ENCODE measurements at regions not wholly inside any gene's neighbourhood (a gene's known extent, or its start where the extent isn't known, plus 50 kb on each side); places are given as distances from the start of the nearest gene placed in this dataset.

DNA sequence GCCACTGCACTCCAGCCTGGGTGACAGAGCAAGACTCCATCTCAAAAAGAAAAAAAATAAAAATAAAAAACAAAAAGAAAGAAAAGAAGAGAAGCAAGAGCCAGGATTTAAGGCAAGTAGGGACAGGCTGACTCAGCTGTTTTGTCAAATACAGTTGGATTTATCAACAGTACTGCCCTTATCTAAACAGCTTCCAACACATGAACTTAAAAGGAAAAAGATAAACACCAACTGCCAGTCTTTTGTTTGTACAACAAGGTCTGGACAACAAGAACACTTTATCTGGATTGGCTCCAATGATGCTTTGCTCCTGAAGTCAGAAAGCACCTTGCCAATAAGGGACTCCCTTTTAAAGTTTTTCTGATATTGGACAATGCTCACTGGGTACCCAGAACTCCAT is 886.0 kb downstream of the ADGRL2 start:
- no peak for DNase-seq (ENCODE audit: low read depth in 4 of 4, low spot score in 2 of 4)

DNA sequence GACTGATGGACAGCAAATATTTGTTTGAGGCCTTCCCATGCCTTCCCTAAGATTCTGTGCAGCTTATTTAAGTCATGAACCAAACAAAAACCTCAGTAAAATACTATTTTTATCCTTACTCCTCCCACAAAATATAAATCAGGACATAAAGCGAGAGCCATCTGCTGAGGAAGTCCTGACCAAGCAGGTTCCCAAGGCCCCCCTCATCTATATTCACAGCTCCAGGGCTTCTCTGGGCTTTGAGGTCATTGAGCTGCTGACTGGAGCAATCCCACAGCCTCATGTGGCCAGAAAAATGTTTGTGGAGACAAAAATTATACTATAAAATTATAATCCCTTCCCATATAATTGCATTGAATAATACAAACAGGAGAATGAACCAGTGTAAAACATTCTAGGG is 846.2 kb downstream of the ADGRL2 start:
- DNase-seq (ENCODE audit: low read depth in 4 of 4, low spot score in 2 of 4), result no peak

DNA sequence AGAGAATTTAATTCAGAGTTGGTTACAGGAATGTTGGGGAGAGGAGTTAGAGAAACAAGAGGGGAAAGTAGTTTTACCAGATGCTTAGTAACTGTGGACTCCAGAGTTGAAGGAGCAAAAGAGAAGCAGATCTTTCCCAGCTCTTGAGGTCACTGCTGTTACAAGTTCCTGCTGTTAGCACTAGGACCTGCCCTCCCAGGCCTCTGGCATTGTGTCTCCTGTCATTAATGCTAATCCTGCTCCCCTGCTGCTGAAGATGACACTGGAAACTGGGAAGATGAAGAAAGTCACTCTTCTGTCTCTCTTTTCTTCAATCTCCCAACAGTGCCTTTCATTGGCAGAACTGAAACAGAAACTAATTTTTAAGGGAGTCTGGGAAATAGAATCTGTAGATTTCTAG is 845.6 kb downstream of the ADGRL2 start:
- DNase-seq (ENCODE audit: low read depth in 4 of 4, low spot score in 2 of 4), result no peak

DNA sequence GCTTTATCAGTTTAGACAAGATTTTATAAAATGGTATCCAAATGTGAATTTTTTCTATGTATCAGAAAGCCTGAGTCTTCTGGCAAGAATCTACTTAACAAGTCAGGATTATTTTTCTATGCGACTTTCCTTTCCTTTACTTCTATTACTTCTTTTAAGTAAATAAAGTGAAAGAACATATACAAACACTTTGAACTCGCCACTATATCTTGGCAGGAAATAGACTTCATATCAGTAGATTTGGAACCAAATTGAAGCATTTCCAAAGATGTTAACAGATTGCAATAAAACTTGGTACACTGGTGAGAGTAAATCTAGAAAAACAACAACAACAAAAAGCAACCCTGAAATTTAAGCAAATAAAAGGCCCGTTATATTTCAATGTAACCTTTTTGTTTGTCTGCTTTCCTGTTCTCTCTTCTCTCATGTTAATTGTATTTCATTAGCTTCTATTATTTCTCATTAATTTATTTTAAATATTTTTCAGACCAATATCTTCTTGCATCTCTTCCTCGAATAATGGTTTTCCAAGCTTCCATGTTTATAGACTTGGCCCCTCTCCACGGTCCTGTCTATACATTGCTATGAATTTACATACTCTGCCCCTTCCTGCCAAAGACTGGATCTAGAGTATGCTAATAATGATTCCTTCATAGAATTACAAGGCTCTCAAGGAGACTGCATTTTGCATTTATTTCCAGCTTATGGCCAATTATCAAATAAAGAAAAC is 843.6 kb downstream of the ADGRL2 start:
- DNase-seq (ENCODE audit: low read depth in 4 of 4, low spot score in 2 of 4), result no peak

DNA sequence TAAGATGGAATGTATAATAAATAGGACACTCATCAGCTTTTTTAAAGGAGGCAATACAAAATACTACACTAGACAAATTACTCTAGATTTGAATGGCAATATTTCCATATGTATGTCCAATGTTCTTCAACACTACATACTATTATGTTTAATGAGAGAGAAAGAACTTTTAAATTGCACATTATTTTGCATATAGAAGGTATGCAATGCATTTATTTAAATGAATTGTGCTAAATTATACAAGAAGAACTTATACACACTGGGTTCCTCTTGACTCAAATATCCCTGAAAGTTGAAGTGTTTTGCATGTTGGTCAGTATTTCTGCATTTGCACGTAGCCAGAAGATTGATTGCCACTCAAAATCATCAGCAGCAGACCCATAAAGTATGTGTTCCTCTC is 839.6 kb downstream of the ADGRL2 start:
- DNase-seq (ENCODE audit: low read depth in 4 of 4, low spot score in 2 of 4), result no peak

DNA sequence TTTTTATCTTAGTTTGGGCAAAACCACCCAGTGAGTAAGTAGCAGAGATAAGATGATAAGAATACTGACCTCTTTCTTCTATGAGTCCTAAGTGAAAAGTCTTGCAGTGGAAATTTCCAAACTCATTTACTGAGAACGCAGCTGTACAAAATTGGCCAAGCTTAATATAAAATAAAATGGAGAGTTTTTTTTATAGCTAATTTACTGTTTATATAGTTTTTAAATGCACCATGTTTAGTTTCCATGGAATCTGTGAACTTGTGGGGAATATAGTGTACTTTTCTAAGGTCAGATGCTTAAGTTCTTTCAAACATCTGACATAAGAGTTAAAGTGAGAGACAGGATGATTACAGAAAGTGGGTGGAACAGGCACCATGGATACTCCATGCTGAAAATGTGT is 833.5 kb downstream of the ADGRL2 start:
- DNase-seq (ENCODE audit: low read depth in 4 of 4, low spot score in 2 of 4), result no peak

DNA sequence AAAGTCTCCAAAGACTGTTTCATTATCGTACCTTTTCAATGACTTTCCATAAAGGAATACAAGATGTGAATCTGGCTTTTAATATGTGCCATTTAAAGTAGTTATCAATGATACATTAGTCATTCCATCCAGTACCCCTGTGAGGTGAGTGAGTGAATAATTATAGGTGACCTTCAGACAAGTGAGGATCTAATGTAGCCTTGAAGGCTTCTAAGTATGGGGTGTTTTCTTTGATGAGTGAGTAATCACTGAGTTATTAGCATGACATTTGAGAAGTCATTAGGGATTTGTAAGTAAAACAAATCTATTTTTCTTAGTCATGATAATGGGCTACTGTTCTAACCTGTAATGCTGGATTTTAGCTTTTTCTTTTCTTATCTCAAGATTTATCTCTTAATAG is 831.4 kb downstream of the ADGRL2 start:
- DNase-seq (ENCODE audit: low read depth in 4 of 4, low spot score in 2 of 4), result no peak

DNA sequence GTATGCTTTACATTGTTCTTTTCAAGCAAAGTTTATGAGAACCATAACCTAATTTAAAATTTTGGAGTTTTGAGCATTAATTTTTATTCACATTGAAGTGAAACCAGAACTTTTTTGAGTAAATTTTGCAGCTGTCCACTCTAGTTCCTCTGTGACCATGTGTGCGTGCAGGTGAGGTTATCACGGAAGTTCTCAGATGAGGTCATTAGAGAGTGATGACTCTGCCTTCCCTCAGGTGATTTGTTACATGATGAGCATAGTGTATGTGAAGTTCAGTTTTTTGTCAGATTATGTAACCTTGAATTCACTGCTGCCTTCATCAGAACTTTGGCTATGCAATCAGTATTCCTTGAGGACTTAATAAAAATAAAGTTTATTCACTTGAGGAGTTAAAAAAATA is 828.2 kb downstream of the ADGRL2 start:
- no peak for DNase-seq (ENCODE audit: low read depth in 4 of 4, low spot score in 2 of 4)

DNA sequence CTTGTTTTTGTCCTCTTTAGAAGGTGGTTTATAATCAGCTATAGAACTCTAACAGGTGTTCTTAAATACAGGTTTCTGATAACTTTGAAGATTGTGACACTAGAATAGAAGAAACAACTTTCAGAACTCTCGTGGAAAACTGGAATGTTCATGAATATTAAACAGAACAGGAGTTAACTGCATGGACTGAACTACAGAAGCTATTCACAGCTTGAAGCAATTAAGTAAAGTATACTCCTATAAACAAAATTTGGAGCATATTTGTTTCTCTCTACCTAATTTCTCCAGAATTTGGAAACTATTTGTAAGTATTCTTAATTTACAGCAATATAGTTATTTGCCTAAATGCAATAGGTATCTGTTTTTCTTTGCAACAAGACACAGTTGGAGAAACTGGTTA is 824.8 kb downstream of the ADGRL2 start:
- no peak for DNase-seq (ENCODE audit: low read depth in 4 of 4, low spot score in 2 of 4)

DNA sequence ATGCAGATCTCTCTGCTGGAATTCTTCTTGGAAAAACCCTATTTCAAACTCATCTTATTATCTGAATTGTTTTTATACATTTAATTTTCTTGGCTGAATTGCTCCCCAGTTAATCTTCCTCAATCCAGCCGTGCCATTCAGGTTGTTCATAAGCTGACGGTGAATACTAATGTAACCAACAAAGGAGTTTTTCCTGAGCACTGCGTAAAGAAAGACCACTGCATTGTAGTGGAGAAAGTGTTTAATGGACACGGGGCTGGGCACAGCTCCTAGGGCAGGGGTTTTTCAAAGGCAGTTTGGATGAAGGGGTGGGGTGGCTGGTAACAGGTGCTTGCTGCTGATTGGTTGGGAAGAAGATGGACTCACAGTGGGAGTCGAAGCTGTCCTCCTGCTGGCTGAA is 820.3 kb downstream of the ADGRL2 start:
- no peak for DNase-seq (ENCODE audit: low read depth in 4 of 4, low spot score in 2 of 4)

DNA sequence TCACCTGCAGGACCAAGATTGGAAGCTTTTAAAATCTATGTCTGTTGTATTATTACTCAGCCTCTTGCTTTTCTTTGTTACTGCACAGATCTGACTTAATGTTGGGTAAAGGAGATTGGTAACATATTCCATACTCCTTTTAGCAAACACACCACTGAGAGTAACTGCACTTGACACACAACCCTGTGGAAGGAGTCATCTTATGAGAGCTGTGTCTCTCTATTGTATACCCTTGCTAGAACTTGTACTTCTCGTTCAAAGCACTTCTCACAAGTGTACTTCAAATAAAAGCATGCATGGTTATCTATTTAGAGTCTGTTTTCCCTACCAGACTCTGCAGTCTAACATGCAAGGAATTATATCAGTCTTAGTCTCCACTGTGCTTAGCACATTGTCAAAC is 813.4 kb downstream of the ADGRL2 start:
- no peak for DNase-seq (ENCODE audit: low read depth in 4 of 4, low spot score in 2 of 4)

DNA sequence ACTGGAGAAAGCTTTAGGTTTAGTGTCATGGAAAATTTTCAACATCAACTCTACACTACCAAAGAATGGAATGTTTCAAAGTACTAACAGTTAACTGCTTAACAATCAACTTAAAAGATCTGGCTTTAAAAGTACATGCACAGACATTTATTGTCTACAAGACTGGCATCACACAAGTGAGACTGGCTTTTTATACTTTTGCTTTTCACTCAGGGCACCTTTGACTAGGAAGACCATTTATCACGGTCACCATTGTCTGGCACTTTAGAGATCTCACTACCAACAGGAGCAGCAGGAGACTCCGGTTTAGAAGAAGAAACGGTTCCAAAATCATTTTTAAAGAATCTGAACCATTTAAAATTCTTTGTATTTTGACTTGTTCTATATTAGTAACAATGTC is 812.3 kb downstream of the ADGRL2 start:
- DNase-seq (ENCODE audit: low read depth in 4 of 4, low spot score in 2 of 4), result no peak

DNA sequence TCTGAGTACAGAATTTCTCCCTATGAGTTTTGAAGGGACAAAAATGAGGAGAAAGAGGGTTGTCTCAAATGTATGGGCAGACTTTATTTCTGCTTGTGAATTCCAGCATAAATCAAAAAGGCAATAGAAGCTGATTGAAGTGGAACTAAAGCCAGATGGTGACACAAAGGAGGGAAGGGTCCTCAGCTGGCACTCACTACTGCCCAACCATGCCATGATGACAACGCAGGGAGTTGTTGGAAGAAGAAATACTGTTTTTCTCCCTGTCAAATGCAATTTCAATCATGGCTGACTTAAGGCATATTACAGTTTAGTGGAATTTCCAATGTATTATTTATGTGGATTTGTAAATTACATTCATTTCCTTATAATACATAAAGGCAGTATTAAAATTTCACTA is 805.8 kb downstream of the ADGRL2 start:
- no peak for DNase-seq (ENCODE audit: low read depth in 4 of 4, low spot score in 2 of 4)

DNA sequence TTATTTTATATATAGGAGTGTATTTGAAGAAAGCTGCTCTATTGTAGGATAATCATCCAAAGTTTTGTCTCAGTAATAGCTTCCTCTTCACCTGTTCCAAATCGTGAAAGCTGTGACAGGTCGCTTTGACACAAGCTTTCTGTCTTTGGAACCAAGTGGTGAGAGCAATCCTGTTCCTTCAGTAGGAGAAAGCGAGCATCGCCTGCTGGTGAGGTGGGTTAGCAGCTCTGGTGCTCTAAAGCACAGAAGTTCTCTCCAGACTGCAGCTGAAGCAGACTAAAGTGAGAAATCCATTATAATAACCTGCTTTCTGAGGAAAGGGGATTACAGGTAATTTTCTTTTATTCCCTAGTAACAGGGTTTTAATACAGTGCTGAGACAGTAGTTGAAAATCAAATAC is 803.8 kb downstream of the ADGRL2 start:
- no peak for DNase-seq (ENCODE audit: low read depth in 4 of 4, low spot score in 2 of 4)

DNA sequence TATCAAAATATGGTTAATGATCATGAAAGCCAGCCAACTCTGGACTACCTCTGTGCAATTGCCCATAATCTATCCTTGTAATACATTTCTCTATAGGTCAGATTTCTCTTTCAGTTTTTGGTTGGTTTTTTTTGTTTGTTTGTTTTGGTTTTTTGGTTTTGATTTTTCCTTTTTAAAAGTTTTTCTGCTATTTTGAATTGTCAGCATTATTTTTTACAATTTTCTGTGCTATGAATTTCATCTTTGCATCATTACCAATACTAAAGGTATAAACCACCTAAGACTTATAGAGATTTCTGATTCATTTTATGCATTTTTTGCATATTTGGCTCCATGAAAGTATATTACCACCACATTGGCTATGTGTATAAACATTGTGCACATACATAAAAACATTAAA is 799.6 kb downstream of the ADGRL2 start:
- no peak for DNase-seq (ENCODE audit: low read depth in 4 of 4, low spot score in 2 of 4)

DNA sequence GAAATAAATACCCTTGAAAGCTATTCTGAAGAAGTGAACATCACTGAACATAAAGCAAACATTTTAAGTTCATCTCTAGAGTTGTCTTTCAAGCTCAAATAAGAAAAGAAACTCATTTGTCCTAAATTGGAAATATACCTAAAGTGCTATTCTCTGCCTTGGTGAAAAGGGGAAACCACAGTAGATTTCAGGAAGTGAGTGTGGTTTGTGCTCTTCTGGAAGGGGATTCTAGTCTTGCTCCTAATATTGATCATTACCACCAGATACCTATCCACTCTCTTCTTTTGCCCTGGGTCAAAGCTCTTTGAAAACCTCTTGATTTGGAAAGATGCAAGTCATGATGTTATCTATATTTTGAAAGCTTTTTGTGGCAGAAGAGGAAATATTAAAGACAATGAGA is 798.1 kb downstream of the ADGRL2 start:
- DNase-seq (ENCODE audit: low read depth in 4 of 4, low spot score in 2 of 4), result no peak

DNA sequence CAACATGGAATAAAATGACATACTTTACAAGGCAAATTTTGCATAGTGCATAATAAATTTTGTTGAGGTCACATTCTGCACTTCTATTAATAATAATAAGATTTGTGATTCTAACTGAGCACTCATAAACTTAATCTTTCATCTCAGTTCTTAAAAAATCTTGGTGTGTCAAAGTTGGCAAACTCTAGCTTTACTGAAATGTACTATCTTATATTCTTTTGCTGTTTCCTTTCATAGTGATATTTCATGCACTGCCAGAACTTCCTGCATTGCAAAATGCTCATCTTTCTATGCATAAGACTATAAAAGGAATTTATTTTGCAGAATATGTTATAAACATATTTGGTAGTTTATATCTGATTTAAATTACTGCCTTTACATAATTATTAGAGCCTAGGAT is 797.6 kb downstream of the ADGRL2 start:
- DNase-seq (ENCODE audit: low read depth in 4 of 4, low spot score in 2 of 4), result no peak

DNA sequence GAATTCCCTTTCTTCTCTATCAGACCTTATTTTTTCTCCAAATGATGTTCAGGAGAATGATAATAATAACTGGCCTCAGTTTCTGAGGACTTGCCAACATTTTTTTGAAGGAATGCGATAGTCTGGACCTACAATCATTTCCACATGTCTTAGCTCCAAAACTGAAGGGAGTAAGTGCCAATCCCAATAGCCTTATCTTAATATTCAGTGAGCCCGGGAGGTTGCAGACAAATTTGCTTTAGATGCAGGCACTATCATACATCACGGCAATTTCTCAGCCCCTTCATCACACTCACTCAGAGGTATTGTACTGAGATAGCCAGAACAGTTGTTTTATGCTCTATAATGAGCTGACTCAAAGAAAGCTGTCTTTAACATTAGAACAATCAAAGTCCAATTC is 796.9 kb downstream of the ADGRL2 start:
- no peak for DNase-seq (ENCODE audit: low read depth in 4 of 4, low spot score in 2 of 4)

DNA sequence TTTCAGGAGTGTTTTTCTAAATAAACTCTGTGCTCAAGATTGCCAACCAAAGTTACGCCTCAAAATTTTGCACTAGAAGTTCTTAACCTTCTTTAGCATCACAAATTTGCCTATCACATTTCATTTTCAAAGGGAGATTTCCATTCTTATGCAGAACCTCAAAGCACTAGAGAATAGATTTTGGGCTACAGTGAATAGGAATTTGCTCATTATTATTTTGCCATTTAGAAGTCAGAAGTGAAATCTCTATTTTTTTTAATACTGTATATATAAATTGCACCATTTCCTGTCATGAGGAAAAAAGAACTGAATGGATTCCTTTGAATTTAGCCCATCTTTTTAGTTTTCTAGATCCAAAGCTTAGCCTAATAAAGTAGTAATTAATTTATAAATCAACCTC is 796.4 kb downstream of the ADGRL2 start:
- no peak for DNase-seq (ENCODE audit: low read depth in 4 of 4, low spot score in 2 of 4)

DNA sequence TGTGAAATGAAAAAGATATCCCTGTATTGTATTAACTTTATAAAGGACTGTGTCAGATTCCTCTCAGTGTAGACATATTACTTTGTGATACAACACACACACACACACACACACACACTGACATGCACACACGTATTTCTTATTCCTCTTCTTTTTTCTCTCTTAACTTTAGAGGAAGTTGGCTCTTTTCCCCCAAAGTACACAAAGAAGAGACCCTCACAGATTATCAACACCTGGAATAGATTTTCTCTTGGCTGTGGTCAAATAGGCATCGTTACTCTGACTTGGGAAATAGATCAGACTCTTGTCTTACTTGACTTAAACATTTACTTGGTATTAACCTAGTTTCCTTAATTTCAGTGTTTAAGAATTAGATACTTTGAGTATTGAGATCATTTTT is 792.8 kb downstream of the ADGRL2 start:
- no peak for DNase-seq (ENCODE audit: low read depth in 4 of 4, low spot score in 2 of 4)

DNA sequence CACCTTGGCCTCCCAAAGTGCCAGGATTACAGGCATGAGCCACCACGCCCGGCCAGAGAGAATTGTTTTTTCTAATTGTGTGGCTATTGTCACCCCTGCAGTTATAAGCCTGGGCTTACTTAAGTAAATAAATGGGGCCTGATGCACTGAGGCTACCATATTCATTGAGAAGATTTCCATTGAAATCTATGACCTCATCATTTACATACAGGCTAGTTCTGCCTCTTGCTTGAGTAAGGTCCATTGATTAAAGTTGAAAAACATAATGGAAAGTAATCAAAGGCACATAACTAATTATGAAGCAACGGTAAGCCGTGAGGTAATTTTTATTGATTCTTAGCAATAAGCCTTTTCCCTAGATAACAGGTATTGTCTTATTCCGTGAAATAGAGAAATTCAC is 788.9 kb downstream of the ADGRL2 start:
- no peak for DNase-seq (ENCODE audit: low read depth in 4 of 4, low spot score in 2 of 4)

DNA sequence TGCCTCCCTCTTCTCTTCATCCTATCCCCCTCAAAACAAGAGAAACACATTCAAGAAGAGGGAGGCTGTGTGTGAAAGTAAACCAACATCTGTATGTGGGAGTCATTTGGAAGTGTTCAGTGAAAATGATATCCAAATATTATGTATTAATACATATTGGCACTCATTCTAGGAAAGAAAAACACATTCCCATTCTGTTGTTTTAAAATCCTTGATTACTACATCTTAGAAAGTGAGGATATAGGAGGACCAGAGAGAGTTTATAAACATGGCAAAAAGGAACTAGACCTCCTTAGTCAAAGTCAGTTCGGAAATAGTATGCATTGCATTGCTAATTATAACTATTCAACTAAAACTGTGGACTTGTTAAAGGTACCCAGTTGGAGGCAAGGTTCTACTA is 786.6 kb downstream of the ADGRL2 start:
- no peak for DNase-seq (ENCODE audit: low read depth in 4 of 4, low spot score in 2 of 4)

DNA sequence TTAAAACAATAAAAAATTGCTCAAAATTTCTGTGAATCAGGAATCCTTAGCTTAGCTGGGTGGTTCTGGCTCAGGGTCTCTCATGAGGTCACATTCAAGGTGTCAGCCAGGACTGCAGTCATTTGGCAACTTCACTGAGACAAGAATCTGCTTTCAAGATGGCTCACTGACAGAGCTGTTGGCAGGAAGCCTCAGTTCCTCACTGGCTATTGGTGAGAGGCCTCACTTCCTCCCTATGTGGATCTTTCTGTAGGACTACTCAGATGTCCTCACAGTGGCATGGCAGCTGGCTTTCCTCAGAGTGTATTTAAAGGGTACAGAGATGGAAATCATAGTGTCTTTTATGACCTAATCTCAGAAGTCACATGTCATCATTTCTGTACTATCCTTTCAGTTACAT is 785.7 kb downstream of the ADGRL2 start:
- no peak for DNase-seq (ENCODE audit: low read depth in 4 of 4, low spot score in 2 of 4)
